GM21723 (cell line): ENCODE measurements at regions not wholly inside any gene's neighbourhood (a gene's known extent, or its start where the extent isn't known, plus 50 kb on each side); places are given as distances from the start of the nearest gene placed in this dataset.
"Not testable (repeated sequence)": the region's sequence is repeated elsewhere in the genome, so short reads cannot be mapped to it uniquely, and the experiment has no call there.

ENCODE experiments used
- ATAC-seq: cut with Tn5 transposase; IDR thresholded peaks from one replicate; pipeline ENCODE4 v1.9.1; 2021; ENCODE audit warnings: mild to moderate bottlenecking, moderate library complexity; ENCODE audit not compliant: unreplicated experiment

DNA sequence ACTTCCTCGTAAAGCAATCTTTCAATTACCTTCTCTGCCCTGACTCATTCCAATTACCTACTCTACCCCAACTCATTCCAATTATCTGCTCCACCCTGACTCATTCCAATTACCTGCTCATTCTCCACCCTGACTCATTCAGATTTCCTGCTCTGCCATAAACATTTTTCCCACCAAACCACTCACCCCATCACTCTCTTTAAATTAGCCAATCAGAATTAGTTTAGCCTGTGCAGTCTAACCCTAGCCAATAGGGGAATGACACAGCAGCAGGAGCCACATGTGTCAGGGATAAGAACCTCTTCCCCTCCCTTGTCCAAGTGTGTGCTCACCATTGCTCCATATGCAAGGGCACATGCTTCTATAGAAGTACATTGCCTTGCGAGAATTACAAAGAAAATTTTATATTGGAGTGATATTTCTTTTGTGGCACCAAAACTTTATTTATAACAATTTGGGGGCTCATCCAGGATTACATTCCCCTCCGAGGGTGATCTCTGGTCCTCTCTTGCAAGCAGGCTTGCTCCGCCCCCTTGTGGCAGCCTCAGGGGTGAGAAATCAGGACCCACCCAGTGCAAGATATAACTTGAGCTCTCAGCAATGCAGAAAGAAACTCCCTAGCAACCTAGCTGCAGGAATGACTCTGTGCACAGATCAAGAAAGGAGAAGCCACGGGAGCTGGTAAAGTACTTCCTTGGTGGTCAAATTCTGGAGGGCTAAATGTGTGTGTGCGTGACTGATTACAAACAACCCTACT is 551.9 kb upstream of the EYS start:
- not testable (repeated sequence) for ATAC-seq

DNA sequence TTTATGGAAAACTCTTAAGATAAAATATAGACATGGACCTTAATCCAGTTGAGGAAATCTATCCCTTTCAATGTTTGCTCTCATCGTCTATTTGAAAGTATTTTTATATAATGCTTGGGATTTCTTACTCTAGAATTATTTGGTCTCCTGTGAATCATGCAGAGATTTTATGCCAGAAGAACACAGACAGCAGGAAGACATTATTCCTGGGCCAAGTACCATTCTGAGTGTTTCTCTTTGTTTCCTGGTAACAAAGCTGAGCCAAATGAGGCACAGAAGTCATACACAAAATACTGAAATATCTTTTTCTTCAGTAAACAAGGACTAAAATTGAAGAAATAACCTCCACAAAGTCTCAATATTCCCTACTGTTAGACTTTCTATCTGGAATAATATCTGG is 538.2 kb upstream of the EYS start:
- ATAC-seq, result no peak

DNA sequence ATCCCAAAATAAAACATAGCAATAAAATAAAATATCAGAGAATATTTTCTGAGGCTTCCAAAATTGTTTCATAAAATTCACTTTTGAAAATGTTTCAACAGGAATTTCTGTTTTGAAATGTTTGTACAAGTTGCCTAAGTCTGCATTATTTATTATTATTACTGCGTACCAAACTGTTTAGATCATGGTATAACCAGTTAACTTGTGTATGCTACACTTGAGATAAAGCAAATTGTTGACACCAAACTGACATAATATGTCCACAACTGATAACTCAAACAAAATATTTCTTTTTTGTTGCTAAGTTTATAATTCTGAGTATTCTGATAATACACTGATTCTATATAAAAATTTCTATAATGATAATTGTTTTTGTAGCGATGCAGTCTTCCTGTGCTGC is 531.8 kb upstream of the EYS start:
- ATAC-seq, result no peak

DNA sequence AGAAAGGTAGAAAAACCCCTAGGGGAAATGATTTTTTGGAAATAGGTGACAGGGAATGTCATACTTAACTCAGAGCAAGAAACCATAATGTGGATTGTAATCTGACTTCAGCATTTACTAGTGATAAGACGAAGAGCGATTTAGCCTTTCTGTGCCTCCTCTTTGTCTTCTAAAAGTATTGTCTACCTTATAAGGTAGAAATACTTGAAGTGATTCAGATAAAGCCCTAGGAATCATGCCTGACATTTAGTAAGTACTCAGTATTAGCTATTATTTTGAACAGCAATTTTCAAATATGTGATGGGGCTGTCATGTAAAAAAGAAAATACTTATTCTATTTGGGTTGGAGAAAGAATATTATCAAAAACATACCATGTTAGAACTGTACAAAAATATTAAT is 525.9 kb upstream of the EYS start:
- no peak for ATAC-seq

DNA sequence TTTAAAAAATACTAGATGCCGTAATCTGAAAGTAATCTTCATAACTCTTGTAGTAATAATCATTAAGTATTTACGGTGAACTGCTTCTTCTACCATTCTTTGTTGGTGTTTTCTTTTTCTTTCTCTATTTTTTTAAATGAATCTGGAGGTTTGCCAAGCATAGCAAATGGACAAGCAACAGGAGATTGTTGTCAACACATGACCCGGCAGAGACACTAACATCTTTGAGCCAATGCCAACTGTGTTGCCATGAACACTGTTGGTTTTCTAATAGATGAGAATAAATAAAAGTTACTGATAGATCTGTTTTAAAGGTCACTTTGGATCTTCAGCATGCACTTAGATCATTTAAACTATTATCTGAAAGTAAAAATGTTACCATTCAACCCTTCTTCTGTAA is 523.6 kb upstream of the EYS start:
- no peak for ATAC-seq

DNA sequence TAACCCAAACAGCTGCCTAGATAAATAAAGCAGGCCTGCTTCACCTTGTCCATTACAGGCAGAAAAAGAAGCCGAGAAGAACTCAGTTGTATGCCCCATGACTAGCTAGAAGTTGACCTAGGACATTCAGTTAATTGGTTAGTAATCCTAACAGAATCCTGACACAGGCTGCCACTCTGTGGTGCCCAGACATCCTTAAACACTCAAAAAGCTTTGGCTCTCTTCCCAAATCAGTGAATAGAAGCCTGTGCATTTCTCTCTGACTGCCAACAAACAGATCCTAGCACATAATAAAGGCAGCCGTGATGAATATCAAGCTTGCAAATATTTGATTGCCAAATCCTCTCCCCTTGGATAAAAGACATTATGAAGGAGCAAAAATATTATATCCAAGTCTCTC is 519.1 kb upstream of the EYS start:
- no peak for ATAC-seq

DNA sequence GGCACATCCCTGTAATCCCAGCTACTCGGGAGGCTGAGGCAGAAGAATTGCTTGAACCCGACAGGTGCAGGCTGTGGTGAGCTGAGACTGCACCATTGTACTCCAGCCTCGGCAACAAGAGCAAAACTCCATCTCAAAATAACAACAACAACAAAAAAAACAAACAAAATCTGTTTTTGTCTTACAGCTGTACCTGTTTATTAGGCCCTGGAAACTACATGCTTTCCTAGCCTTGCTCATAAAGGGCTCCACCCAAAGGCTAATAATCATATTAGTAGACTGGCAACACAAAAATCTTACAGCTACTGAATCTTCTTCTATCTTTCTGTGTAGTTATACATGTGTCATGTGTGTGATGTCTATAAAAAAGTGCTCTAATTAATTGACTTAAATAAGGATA is 503.9 kb upstream of the EYS start:
- ATAC-seq, result no peak

DNA sequence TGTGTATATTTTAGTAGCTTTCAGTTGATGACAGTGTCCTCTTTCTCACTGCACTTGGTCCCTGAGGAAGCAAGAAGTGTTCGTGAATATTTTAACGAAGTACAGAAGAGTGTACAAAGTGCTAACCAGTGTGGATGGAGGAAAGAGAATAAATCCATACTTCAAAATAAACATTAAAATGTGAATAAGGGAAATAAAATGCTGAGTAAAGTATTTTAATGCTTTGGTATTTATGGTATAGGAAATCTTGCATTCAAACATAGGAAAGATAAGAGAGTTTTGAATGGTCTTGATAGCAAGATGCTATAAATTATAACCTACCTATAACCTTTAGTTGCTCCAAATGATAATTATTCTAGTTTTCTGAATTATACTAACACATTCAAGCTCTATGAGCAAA is 493.4 kb upstream of the EYS start:
- ATAC-seq, result no peak

DNA sequence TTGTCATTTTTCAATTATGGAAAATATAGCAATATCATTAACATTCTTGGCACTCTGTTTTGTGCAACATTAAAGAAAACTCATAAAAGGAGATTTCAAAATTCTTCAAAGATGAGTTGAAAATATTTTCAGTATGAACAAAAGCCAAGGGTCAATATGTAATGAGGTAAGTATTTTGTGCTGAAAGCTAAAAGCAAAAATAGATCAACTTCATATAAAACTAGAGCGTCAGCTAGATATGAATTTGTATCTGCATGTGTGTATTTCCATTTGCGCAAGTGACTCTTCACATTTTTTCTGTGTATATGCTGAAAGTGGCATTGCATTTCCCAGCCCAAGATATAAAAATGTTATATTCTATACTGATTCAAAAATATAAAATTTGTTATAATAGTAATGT is 492.1 kb upstream of the EYS start:
- no peak for ATAC-seq

DNA sequence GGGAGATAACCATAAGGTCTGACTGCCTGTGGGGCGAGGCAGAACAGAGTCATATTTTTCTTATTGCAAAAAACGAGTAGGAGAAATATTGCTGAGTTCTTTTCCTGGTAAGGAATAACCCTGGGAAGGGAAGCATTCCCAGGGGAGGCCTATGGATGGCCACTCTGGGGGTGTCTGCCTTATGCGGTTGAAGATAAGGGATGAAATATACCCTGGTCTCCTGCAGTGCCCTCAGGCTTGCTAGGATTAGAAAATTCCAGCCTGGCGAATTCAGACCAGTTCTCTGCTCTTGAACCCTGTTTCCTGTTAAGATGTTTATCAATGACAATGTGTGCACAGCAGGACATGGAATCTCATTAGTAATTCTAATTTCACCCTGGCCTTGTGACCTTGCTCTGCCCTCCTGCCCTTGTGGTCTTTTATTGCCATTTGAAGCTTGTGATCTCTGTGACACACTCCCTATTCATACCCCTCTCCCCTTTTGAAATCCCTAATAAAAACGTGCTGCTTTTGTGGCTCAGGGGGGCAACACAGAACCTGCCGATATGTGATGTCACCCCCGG is 491.1 kb upstream of the EYS start:
- ATAC-seq, result no peak

DNA sequence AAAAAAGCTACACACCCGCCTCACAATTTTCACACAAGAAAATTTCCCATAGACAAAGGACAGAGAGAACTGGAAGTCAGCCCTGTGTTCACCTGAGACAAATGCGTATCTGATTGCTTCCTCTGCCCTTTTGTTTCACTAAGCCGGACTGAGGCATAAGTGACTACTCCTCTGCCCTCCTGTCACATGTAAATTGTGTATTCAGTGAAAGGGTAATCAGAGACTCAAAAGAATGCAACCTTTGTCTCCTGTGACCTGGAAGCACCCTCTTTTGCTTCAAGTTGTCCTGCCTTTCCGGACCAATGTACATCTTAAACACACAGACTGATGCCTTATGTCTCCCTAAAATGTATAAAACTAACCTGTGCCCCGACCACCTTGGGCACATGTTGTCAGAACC is 483.8 kb upstream of the EYS start:
- no peak for ATAC-seq

DNA sequence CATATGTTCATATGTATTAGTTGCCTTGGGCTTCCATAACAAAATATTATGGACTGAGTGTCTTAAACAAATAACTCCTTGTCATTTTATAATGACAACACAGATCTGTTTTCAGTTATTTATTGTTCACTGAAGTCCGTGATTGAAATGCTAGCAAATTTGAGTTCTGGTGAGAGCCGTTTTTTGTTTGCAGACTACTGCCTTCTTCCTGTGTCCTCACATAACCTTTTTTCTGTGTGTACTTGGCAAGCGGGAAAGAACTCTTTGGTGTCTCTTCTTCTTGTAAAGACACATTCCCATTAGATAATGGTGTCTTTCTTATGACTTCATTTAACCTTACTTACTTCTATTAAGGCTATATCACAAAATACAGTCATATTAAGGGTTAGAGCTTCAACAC is 482.9 kb upstream of the EYS start:
- ATAC-seq, result no peak

DNA sequence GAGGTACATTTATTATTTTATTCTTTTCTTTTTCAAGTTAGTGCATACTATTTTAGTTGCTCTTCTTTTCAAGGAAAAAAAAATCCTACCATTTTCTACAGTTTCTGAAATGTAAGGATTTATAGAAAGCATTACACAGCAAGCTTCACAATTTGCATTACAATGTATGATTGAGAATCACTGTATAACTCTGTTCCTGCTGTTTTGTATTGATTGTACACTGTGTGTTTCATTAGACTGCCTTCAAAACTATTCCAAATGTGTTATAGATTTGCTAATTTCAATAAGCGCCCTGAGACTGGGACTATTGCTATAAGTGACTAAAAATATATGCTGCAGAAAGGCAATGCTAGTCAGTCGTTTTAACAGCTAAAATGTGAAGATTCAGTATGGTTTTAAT is 479.7 kb upstream of the EYS start:
- no peak for ATAC-seq

DNA sequence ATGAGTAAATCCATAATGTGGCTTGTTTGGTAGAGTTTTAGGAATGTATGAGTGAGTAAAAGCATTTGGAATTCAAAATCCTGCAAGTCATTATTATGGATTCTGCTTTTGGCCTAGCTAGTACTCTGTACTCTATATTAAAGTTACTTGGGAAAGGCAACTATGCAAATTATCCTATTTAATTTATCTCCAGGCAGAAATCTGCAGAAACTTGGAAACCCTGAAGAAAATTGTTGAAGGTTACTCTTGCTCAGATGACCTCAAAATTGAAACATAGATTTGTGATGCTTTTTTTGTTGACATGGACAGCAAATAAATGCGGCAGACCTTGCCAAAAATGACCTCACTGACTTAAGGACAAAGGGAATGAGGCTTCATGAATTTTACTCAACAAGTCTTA is 477.1 kb upstream of the EYS start:
- ATAC-seq, result no peak

DNA sequence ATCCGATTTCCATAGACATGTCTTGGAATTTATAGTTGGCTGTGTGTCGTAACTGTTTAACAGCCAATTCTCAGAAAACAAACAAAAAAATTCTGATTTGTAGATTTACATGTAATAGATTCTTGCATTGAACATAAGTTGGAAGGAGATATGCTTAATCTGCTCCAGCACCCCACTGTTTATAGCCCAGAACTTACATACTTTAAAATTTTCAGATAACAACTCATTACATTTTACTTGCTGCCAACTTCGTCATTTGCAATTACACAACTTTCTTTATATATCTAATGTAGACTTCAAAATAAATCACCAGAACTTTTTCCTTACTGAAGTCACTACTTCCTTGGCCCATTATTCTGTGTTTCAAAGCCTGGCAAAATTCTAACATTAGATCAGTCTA is 472.3 kb upstream of the EYS start:
- no peak for ATAC-seq

DNA sequence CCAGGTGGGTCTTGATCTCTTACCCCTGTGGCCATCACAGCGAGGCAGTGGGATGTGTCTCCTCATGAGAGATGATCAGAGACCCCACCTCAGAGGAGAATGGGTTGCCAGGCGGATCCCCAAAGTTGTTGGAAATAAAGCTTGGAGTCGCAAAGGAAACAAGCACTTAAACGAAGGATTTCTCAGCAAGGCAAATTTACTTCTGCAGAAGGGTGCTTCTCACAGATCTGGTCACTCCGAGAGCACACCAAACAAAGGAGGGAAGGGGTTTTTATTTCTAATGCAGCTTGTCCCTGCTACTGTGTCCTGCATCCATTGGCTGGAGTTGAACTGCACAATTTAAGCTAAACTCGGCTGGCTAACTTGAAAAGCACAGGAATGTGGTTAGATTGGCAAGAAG is 466.6 kb upstream of the EYS start:
- ATAC-seq, result no peak

DNA sequence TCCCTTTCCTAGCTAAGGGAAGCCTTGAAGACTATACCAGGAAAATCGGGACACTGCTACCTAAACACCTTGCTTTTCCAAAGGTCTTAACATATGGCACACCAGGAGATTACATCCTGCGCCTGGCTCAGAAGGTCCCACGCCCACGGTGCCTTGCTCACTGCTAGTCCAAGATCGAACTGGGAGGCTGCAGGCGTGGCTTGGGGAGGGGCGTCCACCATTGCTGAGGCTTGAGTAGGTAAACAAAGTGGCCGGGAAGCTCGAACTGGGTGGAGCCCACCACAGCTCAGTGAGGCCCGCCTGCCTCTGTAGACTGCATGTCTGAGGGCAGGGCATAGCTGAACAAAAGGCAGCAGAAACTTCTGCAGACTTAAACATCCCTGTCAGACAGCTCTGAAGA is 459.7 kb upstream of the EYS start:
- ATAC-seq, result not testable (repeated sequence)

DNA sequence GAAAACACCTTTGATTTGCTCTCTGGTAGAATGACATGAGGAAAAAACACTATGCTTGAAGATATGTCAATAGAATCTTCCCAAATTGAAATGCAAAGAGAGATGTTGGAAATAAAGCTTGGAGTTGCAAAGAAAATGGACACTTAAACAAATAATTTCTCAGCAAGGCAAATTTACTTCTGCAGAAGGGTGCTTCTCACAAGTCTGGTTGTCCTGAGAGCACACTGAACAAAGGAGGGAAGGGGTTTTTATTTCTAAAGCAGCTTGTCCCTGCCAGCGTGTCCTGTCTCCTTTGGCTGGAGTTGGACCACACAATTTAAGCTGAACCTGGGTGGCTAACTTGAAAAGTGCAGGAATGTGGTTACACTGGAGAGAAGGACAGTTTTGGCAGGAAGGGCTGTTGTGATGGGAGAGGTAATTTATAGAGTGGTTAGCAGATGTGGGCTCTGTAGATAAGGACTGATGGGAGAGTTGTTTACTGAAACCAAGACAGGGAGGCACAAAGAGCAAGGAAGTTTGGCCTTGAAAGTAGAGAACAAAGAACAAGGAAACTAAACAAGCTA is 454.6 kb upstream of the EYS start:
- ATAC-seq, result no peak

DNA sequence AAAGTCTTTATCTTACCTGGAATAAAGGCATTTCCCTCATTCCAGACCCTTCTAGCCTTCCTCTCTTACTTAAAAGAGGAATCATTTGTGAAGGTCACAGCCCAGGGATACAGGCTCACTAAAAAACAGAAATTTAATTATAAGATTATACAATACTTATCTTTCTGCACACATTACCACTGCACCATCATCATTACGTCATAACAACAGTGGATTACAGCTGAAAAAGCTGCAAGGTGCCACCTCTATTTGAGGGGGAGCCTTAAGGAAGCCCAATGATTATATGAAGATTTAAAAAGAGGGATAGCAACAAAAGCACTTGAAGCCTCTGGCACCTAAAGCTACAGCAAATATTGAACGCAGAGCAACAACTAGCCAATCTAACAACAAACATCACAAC is 452.9 kb upstream of the EYS start:
- ATAC-seq, result no peak

DNA sequence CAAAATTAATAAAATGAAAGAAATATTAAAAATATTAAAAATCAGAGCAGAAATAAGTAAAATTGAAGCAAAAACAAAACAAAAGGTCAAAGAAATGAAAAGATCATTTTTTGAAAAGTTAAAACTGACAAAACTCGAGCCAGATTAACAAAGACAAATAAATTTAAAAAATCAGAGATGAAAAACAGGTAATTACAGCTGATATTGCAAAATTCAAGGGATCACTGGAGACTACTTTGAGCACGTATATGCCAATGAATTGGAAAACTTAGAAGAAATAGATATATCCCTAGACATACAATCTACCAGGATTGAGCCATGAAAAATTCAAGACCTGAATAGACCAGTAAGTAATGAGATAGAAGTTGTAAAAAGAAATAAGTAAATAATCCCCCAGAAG is 446.2 kb upstream of the EYS start:
- no peak for ATAC-seq

DNA sequence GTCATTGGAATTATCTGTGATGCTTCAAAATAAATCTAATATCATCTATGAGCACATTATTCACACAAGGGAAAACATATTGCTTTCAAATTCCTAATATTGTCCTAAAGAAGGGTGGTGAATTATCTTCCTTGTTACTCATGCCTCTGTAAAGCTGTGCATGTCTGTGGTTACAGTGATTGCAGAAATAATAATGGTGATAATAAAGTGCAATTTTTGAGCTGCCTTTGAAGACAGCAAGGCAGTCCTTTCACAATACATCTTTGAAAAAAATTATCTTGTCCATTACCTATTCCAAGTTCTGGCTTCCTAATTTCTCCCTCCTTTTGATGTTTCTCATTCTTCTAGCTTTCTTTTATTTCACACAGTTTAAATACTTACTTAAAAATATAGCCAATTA is 442.1 kb upstream of the EYS start:
- no peak for ATAC-seq

DNA sequence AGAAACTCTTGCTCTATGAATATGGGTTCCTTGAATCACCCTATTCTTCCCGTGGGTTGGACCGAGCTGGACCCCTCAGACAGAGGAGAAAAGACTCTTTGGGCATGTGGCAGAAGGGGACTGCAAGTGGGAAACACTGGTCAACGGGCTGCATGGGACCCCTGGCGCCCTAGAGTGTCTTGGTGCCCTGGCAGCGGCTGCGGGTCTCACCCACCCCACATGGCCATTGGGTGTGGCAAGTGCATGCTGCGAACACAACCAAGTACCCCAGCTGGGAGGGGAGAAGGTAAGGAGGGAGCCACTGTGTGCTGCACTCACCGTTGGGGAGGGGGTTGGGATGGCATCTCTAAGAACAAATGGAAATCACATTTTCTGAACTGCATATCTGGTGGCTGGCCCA is 438.8 kb upstream of the EYS start:
- no peak for ATAC-seq

DNA sequence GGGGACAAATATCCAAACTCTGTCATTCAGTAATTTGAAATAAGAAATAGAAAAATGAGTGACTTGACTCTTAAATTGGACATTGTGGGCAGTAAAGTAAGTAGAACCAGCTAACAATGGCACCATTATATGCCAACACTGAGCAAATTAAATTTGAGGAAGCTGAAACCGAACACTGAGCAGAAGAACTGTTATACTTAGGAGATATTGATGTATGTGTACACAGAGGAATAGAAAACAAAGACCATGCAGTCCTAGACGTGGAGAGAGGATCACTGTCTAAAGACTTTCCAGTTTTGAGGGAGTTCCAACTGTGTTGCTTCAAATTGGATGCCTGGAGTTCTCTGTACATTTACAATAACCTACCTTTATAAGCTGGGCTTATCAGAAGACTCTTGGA is 427.0 kb upstream of the EYS start:
- ATAC-seq, result no peak
